Stimulated activated CD4-positive, alpha-beta T cell treated with anti-CD3 and anti-CD28 coated beads, Interleukin-12 subunit alpha, Interleukin-12 subunit beta, amount 100 ng/mL, for 24 hours (primary cell): ENCODE measurements at regions not wholly inside any gene's neighbourhood (a gene's known extent, or its start where the extent isn't known, plus 50 kb on each side); places are given as distances from the start of the nearest gene placed in this dataset.

ENCODE experiments used
- DNase-seq, 2 experiments: peaks; one replicate each; pipeline ENCODE4 v3.0.0-alpha.2; 2020; ENCODE audit warnings: low read depth in 2 of 2

DNA sequence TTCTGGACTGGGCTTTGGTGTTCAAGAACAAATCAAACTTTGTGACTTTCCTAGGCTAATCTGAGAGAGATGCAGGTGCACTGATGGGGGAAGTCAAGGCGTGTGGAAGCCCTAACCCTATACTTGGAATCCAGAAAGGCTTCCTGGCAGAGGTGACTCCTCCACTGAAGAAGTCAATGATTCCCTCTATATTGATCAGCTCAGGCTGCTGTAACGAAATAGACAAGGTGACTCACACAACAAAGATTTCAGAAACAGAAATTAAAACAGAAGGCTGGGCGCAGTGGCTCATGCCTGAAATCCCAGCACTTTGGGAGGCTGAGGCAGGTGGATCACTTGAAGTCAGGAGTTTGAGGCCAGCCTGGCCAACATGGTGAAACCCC, 69.6 kb upstream of the GGTA1 start:
- no peak for DNase-seq

DNA sequence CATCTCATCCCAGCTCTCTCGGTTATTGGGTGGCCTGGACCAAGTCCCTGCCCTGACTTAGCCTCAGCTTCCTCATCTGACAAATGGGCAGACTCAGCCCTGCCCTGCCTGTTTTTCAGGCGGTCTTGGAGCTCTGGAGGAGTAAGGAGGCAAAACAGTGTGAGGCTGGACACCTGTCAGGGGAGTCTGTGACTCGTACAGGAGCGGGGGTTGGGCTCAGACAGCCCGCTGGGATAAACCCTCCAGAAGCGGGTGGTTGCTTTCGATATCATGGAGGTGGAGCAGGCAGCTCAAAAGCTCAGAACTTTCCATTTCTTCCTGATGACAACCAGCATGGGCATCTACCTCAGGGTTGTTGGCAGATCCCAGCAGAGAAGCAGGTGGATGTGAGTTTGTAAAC, 72.9 kb upstream of the GGTA1 start:
- no peak for DNase-seq

DNA sequence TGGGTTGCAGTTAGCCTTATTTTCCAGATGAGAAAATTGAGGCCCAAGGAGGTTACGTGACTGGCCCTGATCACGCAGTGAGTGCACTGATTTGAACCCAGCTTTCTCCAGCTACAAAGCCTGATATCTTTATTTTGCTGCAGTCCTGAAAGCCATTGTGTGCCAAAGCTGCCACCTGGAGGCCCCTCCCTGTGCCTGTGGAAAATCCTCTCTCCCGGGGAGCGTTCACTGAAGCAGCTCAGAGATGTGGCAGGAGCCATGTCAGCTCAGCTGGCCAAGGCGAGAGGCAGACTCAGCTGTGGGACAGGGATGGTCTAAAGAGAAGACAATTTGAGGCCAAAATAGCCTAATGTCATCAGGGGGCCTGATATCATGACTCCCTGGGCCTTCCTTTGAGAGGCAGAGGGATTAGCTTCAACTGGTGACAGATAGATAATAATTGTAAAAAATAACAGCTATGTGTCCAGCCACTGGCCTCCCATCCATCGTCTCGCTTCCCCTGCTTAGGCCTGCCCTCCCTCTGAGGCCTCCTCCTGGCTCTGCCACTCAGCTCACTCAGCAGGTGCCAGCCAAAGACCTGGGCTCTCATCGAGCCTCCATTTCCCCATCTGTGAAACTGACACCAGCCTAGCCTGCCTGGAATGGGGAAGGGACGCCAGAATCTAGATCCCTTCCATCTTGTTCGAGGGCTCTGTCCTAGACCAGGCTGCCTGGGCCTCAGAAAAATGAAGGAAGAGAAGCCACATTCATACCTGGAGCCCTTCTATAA, 74.3 kb upstream of the GGTA1 start:
- DNase-seq = no peak

DNA sequence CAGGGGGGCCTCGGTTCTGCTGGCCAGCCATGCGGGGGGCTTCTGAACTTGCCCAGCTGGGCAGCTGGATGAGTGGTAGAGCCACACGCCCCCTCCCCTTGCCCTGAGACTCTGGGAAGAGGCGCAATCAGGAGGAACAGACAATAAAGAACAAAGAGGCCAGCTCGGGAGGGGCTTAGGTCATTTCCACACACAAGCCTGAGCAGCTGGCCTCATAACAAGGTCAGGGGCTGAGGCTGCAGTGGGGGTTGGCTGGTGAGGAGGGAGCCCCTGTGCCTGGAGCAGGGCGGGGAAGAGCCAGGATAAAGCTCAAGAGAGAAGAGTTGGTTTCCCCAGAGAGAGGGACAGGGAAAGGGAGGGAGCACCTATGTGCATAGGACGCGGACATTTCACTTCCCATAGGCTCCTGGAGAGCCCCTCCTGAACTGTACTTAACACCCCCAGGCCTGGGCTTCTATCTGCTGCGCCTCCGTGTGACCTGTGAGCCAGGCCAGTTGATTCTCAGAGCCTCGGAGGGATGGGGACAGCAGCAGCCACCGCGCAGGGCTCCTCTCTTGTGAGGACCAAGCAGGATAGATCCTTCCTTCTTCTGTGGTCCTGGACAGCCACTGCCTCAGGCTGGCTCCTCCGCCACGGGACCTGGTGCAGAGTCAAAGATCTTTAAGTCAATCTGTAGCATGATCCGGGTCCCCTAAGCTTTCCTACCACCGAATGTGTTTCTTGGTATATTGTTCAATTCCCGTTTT, 75.3 kb upstream of the GGTA1 start:
- no peak for DNase-seq

DNA sequence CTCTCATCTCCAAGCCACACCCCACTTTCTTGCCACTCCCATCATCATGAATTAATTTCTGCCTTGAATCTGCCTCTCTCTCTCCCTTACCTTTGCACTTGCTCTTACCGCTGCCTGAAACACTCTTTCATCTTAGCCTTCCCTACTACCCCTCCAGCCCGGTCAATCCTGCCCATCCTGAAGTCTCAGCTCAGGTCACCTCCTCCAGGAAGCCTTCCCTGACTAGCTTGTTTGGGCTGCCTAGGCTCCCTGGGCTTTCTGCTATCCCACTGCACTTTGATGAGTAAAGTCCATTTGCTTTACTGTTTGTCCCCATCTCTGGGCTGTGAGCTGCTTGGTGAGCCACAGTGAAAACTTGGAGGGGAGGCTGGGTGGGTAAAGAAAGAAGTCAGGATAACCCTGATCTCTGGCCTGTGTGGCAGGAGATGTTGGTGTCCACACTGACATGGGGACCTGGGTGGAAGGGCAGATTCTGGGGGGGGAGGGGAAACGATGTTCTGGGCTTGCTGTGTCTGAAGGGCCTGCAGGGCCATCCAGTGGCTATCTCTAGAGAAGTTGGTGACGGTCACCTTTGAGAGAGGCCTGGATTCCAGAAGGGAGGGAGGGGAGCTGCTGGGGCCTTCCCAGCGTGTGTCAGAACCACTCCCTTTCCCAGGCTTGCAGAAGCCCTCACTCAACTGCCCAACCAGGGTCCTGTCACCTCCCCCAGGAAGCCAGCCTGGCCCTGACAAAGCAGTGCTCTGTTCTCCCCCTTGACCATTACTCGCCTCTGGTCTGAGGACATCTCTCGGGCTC, 75.0 kb upstream of the DAB2IP start:
- no peak for DNase-seq

DNA sequence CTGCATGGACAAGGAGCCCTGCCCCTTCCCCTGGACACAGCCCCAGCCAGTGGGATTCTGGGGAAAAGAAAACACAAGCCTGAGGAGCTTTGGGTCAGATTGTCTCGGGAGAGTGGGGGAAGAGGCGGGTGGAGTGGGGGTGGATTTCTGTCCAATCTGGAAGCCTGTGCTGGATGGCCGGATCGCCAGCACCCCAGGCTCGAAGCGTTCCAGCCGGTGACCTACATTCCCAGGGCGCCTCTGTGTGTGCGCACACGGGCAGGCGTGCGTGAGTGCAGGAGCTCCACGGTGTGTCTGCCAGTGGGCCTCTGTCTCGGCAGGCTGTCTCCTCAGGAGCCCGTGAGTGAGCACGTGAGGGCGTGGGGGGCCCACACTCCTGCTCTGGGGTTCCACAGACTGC, 74.3 kb upstream of the DAB2IP start:
- DNase-seq = no peak

DNA sequence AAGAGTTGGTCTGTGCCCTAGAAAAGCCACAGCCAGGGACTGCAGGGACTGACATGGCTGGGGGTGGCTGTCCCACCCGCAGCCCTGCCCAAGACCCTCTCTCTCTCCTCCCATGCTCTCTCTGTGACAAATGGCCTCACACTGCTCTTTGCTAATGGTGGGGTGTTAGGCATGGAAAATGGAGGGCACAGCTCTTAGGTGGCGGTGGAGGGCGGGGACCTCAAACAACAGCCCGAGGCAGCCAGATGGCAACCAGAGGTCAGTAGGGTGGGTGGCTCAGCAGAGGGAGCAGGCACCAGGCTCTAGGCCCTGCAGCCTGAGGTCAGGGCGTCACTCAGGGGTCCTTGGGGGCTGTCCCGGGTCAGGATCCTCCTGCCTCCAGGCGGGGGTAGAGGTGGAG, 73.9 kb upstream of the DAB2IP start:
- DNase-seq = no peak

DNA sequence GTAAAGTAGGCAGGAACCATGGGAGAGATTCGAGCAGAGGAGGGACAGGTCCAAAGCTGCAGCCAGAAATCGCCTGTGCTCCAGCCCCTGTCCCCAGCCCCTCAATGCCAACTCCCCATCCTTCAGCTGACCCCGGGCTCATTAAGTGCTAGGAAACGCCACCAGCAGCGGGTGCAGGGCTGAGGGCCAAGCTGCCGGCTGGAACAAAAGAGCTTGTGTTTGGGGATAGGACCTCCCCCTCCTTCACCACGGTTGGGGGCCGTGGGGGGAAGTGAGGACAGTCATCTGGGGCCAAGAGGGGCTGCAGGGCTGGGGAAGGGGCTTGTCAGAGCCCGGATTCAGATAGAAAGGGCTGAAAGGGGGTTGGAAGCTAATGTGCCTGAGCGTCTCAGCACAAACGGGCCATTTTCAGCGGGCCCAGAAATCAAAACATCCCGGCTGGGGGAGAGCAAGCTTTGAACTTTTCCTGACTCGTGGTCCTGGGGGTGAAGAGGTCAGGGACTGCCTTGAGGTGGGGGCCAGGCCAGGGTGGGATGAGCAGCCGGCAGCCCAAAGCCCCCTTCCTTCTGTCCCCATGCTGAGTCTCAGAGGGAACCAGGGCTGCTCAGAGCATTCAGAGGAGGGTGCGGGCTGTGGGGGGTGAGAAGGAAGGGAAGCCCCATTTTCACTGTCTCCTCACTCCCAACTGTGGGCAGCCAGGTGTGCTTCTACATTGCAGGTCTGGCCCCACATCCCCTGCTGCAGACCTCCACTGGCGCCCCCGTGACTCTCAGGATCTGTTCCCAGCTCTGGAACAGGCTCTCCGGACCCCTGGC, 69.4 kb upstream of the DAB2IP start:
- DNase-seq = no peak

DNA sequence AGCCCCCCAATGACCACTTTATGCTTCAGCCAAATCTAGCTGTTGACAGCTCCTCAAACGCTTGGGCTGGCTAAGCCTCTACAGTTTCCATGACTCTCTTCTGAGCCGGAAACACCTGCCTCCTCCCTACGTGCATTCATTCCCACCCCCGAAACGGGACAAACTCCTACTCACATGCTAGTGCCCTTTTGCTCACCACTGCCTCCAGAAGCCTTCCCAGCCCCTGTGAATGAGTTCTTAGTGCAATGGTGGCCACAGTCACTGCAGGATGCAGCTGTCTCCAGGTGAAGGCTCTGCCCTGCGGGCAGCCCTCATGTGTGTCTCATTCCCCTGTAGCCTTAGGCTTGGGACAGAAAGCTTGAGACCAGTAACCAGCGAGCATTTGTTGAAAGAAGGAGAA, 68.8 kb upstream of the DAB2IP start:
- DNase-seq = no peak

DNA sequence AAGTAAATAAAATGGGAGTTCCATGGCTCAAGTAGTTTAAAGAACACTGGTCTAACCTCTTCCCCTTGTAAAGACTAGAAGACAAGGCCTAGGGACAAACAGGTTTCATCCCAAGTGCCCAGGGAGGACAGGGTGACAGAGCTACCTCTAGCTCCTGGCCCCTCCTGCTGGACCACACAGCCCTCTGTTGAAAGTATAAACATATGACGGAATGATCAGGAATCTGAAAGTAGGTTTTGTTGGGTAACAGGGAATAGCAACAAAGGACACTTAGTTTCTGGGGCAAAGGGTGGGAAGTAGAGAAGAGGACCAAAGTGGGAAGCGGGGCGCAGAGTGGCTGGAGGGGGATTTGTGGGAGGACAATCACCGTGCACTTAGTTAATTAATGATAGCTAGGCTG, 67.0 kb upstream of the DAB2IP start:
- no peak for DNase-seq

DNA sequence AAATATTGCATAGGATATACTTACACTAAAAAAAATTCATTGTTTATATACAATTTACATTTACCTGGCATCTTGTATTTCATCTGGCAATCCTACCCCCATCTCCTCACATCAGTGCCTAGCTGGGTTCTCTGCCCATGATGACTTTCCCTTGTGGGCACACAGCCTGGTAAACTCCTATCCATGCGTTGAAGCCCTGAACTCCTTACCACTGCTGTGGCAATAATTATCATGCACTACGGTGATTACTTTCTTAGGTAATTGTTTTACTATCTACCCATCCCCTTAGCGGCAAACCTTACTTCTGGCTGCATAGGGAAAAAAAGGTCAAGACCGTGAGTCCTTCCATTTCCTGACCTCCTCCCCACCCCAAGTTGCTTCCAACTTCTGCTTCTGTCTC, 63.6 kb upstream of the DAB2IP start:
- DNase-seq = no peak

DNA sequence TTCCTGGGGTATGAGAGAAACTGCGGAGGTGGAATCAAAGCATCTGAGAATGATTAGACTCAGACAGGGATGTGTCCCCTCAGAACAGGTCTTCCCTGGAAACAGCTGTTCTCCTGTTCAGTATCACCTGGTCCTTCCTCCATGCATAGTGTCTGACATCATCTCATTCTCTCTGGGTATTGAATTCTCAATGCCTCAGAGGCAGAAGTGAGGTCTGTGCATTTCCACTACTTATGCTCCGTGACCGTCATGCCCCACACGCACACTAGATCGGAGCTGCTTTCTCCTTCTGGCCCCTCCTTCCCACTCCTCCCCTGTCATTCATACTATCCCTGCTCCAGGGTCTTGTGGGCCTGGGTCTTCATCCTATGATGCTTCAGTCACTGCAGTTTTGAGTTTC, 61.4 kb upstream of the DAB2IP start:
- DNase-seq = no peak

DNA sequence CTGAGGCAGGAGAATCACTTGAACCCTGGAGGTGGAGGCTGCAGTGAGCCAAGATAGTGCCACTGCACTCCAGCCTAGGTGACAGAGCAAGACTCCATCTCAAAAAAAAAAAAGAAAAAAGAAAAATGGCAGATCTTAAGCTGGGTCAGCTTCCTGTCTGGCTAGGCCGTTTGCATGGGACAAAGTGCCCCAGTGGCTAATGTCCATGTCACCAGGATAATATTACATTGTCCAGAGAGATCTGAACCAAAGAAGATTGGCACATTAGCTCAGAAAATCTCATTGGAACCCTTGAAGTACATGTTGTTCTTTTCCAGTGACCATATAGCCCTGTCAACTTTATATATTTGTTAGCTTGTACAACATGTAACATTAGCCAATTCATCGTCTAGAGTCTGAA, 59.2 kb upstream of the DAB2IP start:
- DNase-seq = no peak

DNA sequence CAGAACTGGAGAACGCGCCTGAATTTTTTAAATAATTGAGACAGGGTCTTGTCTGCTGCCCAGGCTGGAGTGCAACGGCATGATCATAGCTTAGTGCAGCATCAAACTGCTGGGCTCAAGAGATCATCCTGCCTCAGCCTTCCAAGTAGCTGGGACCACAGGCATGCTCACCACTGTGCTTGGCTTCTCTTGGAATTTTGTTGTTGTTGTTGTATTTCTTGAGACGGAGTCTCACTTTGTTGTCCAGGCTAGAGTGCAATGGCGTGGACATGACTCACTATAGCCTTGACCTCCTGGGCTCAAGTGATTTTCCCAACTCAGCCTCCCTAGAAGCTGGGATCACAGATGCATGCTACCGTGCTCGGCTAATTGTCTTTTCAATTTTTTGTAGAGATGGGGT, 58.4 kb upstream of the DAB2IP start:
- no peak for DNase-seq

DNA sequence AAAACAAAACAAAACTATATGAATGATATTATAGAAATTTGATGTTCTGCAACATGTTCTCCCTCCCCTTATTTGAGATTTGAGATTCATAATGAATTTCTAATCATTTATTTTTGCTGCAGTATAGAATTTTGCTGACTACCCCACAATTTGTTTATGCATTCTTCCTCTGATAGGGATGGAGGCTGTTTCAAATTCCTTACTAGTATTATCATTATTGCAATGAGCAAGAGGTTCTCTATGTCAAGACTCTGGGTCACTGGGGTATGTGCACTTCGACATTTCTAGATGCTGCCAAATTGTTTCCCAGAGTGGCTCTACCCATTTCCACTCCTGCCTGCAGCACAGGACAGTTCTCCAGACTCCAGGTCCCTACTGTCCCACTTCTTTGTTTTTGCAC, 54.9 kb upstream of the DAB2IP start:
- DNase-seq = no peak

DNA sequence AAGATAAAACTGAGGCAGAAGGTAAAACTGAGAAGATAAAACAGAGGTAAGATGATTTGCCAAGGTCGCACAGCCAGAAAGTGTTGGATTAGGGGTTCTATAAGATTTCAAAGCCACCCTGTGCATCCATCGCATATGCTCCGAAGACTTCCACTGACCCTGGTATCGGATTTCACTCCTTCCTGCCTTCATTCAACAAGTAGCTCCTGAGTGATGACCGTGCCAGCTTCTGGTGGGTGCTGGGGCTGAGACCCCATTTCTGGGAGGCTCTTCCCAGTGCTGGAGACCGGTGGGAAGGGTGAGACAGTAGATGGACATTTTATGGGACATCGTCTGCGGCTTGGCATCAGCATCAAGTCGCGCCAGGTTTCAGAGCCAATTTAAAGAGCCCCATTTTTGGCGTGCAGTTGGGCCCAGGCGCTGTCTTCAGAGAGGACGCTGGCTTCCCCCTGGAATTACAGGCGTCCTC, 53.7 kb upstream of the DAB2IP start:
- DNase-seq = no peak

DNA sequence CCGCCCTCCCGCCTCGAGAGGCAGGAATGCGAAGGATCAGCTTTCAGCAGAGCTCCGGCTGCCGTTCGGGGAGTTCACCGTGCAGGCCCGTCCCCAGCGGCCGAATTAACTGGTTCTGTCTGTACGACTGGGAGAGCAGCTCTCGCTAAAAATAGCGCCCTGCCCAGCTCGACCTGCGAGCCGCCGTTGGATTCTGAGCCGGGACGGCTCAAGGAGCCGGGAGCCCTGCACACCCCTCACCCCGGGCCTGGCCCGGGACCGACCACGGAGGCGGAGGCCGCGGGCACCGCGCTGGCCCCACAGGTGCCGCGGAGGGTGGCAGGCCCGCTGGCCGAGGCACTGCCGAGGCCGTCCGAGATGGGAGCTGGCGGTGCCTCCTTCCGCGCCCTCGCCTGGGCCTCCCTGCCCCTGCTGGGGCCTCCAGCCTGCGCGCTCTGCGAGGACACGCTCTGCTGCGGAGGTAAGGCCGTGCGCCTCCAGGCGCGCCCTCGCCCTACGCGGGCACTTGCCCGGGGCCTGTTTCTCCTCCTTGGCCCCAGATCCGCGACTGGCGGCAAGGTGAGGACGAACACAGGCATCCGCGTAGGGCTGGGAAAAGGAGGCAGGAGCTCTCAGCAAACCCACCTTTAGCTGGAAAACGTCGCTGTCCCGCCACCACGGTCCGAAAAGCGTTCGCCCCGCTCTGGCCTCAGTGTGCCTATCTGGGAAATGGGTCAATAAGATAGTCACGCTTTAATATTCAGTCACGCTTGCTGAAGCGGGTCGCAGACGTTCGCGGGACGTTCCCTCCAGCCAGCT, 53.1 kb upstream of the DAB2IP start:
- DNase-seq = no peak

DNA sequence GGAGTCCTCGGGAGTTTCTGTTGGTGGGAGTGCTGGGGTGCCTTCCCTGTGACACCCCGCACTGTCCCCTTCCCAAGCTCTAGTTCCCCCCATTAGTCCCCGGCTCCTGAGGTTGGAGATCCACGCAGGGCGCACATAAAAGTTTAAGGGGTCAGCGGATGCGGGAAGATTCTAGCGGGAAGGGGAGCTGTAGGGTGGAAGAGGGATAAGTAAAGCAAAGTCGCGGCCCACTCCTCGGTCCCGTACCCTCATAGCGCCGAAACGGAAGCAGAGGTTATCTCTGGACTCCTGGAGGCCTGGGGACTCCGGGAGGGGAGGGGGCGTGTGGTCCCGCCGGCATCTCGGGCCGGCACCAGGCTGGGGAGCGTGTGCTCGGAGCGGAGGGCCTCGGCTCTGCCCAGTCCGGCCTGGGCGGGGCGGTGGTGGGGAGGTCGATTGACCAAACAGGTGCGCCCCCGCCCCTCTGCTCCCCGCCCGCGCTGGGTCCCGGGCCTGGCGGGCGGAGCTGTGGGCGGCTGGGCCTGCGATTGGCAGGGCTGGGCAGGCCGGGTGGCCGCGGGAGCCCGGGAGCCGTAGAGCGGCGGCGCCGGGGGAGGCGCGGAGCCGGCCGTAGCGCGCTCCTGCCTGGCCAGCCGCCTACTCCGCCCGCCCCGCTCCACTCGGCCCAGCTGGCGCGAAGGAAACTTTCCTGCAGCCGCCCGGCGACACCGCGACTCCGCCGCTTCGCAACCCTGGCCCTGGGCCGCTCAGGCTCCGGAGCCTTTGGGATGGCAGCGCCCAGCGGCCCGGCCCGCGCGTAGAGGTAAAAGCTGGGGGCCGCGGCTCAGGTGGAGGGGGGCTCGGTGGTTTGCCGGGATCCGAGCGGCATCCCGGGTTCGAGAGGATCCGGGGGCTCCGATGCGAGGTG, 52.2 kb upstream of the DAB2IP start:
- no peak for DNase-seq

DNA sequence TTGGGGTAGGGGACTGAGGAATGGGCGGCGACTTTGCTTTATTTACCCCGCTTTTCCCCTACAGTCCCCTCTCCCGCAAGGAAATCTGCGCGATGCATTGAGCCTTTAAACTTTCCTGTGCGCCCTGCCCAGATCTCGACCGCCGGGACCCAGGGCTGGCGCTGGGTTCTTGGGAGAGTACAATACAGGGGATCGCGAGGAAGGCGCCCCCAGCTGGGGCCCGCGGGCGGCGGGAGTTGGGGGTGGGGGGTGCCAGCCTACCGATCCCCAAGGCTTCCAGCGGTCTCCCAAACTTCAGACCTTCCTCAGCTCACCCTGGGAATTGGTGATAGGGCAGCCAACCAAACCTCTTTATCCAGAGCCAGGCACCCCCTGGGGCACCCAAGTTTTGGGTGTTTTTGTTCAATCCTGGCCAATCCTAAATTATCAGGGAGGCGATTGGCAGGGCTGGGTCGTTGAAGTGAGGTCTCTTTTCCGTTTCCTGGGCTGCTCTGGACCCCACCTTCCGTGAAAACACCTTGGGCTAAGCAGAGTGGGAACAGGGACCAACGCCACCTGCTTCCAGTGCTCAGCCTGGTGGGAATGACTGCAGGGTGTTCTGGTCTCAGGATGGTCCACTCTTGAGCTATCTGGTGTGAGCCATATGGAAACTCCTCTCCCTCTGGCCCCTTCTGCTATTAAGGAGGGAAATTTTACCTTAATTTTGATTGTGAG, 51.4 kb upstream of the DAB2IP start:
- no peak for DNase-seq
